ENCODE measurements at regions not wholly inside any gene's neighbourhood (a gene's known extent, or its start where the extent isn't known, plus 50 kb on each side); places are given as distances from the start of the nearest gene placed in this dataset.
A peak's percentile ranks its signal among the peaks of the same experiment; 100 is the strongest.

DNA sequence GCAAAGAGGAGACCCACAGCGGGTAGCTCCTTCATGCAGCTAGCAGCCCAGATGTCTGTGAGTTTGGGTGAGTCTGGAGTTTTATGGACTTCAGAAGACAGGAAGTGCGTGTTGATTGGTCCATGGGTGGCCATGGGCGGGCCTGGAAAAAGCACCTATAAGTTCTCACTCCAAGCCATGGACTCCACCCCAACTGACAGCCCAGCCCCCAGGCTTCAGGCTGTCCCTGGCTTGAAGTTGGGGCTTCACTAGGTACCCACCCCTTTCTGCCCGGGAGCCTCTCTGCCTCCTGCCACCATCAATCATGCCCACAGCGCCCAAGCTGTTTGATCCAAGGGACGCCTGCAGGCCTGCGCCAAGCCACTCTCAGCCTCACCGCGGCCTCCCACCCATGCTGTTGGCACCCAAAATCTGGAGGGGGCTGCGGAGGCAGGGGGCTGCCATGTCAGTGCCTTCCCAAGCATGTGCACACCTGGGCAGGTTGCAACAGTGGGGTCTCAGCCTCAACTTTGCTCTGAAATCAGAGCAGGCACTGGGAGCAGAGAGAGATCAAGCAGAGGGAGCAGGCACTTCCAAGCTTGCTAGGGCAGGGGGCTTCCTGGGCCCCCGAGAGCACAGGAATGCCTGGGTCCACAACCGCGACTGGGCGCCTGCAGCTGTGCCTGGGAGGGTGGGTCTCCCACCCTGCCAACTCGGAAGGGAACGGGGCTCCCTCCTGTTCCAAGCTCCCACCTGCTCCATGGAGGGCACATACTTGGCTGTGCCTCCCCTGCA, 1503.7 kb downstream of the CDH11 start:
- DNase-seq (ENCODE audit: low spot score) = peak; percentile 11

DNA sequence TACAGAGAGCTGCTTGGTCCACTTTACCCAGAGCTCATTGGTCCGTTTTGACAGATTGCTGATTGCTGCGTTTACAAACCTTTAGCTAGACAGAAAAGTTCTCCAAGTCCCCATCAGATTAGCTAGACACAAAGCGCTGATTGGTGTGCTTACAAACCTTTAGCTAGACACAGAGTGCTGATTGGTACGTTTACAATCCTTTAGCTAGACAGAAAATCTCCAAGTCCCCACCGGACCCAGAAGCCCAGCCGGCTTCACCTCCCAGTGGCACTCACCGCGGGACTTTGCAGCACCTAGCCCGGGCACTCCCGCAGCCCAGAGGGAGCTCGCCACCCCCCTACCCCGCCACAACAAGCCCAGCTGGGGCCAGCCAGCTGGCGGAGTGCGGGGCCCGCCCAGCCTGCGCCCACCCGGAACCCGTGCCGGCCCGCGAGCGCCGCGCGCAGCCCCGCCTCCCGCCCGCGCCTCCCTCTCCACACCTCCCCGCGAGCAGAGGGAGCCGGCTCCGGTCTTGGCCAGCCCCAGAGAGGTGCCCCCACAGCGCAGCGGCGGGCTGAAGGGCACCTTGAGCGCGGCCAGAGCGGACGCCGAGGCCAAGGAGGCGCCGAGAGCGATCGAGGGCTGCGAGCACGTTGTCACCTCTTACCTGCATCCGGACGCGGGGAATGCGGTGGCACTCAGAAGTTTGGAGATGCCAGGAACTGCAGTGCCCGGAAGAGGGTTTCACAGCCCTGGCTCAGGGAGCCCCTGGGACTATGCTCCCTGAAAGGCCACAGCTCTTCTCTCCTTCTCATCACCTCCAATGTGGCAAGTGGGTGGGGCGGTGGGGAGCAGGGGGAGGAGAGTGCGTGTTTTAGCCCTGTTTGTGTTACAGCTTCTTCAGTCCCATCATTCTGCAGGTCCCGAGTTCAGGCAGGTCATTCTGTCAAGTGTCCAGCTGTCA, 1504.5 kb downstream of the CDH11 start:
- DNase-seq (ENCODE audit: low spot score) = no peak

- no peak for DNase-seq (ENCODE audit: low spot score)
Measured at GRCh38 chr16:63614429-63614828, 1507.4 kb downstream of the CDH11 start.

DNA sequence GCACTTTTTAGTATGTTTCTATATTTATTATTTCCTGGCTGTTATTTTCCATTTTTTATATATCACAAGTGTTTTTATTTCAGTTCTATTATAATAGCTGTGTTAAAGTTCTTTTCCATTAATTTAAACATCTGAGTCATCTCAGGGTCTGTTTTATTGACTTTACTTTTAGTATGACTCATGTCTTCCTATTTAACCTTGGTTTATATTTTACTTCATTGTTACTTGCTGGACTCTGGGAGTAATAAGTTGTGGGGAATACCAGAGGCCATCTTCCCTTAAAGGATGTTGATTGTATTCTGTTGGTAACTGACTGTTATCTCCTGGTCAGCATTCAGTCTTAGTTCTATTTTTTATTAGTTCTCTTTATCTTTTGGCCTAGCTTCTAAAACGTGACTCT, 1508.2 kb downstream of the CDH11 start:
- DNase-seq (ENCODE audit: low spot score) = no peak

DNA sequence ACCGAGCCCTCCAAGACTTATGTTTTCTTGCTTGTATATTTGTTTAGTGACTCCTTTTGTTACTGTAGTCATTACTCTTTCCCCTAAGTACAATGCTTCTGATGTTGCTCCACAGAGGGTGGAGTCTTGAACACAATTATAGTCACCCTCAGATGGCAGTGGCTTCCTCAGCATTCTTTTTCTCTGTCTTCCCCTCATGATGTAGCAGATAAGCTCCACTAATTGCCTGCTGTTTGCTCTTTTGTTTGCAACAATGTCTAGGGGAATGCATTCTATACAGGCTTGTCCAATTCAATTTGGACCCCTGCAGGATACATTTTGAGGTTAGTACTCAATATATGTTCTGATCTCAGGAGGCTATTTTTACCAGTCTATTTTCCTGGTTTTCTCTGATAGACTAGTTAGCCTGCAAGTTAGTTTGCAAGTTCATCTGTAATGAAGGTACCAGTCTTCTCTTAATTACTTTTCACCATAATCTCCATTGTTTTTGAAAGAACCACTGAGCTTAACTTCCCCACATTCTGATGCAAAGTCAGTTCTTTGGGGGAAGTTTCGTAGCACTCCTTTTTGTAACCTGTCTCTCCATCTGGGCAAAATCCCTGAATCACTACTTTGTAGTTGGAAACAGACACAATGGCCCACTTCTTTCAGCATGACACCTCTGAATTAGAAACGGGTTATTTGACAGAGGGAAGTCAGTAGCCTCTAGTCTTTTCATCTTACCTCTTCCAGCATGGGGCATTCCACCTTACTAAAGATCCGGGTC, 1509.2 kb downstream of the CDH11 start:
- DNase-seq (ENCODE audit: low spot score) = no peak

DNA sequence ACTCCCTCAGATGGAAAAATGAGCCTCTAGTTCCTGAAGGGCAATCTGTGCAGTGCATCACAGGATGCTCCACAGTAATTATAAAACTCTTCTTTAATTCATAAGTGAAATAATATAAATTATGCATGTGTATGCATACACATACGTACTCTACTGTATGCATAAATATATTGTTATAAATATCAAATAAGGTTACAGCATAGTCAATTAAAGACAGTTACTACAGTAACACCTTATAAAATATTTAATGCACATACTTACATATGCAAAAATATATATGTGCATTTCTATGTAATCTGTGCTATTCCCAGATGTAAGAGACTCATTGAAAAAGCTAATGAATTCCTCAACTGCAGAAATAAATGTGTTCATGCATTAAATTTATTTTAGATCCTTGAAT, 1515.1 kb downstream of the CDH11 start:
- no peak for DNase-seq (ENCODE audit: low spot score)

GRCh38 chr16:63602206-63602927, 1519.5 kb downstream of the CDH11 start:
- DNase-seq (ENCODE audit: low spot score) = no peak

DNA sequence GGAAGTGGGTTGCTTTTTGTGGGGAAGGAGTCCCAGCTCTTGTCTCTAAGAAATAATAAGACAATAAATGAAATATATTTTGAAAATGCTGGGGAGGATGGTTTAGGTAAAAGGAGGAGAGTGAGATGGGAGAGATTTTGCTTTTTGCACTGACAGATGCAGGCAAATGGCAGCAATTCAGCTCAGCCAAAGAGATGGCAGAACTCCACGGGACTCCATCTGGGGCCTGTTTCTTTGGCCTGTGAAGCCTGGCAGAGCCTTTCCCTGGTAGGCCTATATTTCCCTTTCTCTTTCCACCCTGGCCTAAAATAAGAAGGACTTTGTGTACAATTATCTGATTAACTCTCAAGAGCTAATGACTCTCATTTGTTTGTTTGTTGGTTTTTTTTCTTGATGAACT, 1525.1 kb downstream of the CDH11 start:
- DNase-seq (ENCODE audit: low spot score) = no peak

DNA sequence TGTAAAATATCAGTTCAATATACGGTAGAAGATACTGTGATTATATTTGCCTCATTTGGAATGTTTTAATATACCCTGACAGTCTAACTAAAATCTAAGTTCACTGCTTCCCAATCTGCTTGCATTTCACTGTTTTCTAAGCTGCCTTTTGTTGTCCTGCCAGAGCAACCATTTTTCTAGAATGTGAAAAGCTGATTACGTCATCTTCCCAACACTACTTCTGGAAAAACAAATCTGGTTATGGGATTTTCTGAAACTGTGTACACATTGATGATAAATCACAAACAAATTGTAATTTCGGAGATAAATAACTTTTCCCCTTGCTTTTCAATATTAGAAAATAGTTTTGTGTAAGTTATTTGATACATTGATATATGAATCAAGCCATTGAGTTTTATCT, 1529.0 kb downstream of the CDH11 start:
- DNase-seq (ENCODE audit: low spot score) = no peak

DNA sequence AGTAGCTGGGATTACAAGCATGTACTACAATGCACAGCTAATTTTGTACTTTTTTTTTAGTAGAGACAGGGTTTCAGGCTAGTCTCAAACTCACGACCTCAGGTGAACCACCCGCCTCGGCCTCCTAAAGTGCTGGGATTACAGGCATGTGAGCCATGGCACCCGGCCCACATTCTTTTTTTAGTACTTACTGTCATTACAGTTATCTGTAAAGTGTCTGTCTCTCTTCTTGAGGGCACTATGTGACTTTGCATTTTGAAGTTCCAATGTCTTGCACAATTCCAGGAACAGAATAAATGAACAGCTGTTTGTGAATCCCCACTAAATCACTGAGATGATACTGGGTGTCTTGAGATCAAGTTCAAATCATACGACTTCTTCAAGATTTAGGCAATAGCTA, 1540.3 kb downstream of the CDH11 start:
- DNase-seq (ENCODE audit: low spot score) = no peak

GRCh38 chr16:63578791-63579190, 1542.6 kb upstream of the CDH8 start:
- no peak for DNase-seq (ENCODE audit: low spot score)

DNA sequence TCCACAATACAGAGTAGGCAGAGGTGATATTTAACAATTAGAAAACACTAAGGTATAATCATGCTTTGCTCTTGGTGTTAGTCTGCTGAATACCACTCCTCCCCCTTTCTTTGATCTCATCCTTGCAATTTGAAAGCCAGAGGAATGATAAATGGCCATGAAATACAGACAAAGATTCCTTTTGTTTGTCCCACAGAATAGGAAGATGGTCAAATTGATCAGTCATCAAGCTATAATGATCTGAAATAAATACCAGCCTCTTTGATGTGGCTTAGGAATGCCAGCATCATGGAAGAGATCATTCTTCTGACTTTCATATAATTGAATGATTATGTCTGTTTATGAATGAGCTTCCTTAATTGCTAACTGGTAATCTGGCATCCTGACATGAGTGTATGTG, 1541.7 kb upstream of the CDH8 start:
- DNase-seq (ENCODE audit: low spot score) = no peak

DNA sequence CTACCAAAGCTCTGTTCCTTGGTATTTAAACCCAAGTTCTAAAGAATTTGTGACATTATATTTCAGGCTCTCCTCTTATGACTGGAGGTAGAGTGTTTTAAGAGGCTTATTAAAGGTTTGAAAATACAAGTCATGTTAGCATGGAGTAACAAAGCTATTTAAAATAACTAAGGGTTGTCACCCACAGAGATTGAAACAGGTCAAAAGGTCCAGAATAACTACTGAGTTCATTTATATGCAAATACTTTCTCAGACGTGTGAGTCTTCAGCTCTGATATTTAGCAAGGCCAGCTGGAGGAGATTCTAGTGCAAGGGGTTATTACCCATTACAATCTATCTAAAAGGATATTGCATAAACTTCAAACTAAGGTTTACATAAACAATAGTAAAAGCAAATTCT, 1538.8 kb upstream of the CDH8 start:
- DNase-seq (ENCODE audit: low spot score) = no peak

DNA sequence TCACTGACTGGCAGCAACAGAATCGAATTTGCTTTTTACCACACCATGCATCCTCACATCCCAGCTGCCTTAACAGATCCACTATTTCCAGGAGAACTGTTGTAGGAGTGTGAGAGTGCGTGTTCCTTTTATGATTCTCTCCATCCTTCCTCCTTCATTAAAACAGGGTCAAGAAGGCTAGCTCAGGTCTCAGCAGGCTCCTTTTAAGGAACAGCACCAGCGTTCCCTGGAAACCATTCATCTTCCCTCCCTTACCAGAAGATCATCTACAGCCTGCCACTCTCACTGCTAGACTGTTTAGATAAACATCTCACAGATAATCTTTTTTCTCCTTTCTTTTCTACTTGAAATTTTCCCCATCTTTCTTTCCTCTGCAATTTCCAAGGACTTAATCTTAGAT, 1531.9 kb upstream of the CDH8 start:
- no peak for DNase-seq (ENCODE audit: low spot score)

GRCh38 chr16:63563819-63564505, 1527.7 kb upstream of the CDH8 start:
- DNase-seq (ENCODE audit: low spot score) = no peak

DNA sequence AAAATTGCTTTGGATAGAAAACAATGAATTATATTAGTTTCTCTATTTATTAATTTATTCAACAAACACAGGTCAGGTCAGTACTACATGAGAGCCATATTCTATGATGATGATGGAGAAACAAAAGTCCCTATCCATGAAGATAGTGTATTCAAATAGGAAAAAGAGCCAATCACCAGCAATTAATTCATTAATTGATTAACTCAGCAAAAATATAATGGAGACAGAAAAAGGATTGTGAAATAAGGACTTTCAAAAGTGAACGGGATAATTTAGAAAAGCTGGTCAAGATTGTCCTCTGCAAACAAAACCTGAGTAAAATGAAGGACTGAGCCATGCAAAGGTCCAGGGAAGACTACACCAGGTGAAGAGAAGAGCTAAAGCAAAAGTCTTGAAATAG, 1517.7 kb upstream of the CDH8 start:
- no peak for DNase-seq (ENCODE audit: low spot score)

DNA sequence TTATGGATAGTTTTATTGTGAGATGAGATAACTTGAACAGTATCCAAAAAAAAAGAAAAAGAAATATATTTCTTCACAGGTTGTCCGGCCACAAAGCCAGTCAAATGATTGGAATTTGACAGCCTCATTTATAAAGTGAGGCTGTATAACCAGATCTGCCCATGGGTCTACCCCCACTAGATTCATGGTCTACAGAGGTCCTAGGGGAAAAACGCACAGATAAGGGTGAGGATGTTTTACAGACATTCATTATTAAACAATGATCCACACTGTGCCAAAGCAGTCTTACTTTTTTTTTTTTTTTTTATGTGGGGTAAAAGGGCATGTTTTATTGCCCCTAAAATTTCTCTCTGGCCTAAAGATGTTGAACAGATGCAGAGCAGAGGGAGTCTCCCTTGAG, 1503.0 kb upstream of the CDH8 start:
- no peak for DNase-seq (ENCODE audit: low spot score)

GRCh38 chr16:63530974-63531373, 1494.7 kb upstream of the CDH8 start:
- no peak for DNase-seq (ENCODE audit: low spot score)

GRCh38 chr16:63530208-63530607, 1494.0 kb upstream of the CDH8 start:
- DNase-seq (ENCODE audit: low spot score) = no peak

DNA sequence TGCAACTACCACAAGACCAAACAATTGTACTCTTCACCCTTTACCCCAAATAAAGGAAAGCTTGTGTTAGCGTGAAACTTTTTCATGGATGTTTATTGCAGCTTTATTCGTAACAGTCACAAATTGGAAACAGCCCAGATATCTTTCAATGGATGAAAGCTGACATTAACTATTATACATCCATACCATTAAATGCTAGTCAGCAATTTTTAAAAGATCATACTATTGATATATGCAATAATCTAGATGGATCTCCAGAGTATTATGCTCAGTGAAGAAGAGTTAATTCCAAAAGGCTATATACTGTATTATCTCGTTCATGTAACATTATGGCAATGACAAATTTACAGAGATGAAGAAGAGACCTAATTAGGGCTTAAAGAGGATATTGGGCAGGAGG, 1491.2 kb upstream of the CDH8 start:
- no peak for DNase-seq (ENCODE audit: low spot score)

DNA sequence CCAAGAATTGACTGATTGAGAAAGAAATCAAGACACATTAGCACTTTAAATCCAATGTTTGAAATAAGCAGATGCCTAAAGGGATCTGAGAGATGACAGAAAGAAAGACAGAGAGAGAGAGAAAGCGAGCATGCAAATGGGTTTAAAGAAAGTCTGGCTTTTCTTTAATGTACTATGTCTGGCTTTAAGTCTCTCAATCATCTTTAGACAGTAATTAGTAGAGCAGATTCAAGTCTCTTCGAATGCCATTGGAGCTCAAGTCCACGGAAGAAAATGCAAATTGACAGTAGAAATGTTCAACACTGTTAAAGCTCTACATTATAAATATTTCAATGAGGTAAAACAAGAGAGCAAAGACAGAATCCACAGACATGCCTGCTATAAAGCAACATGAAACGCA, 1480.2 kb upstream of the CDH8 start:
- DNase-seq (ENCODE audit: low spot score) = no peak

All from mucosa of gallbladder (tissue), 1 donor.